OCI-M1 (cell line): ENCODE measurements at regions not wholly inside any gene's neighbourhood (a gene's known extent, or its start where the extent isn't known, plus 50 kb on each side); places are given as distances from the start of the nearest gene placed in this dataset.

Experiments used
- DNase-seq: peaks from one replicate; lab custom pipeline; 2025; lab: John Stamatoyannopoulos, UW

DNA sequence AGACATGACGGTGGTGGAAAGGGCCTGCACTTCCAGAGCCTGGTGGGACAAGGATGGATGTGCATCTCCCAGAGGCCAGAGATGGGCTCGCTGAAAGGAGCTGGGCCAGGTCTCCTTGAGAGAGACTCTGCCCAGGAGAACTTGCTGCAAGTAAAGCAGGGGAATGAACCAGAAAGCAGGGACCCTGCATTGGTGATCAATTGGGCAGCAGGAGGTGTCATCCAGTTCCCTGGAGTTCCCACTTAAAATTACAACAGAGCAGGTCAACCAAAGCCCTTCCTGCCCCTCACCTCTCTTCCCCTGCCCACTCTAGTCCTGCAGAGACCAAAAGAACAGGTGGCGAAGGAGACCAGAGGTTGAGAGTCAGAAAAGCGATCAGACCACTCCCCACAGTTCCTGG, 69.7 kb upstream of the CAB39 start:
- DNase-seq = no peak

GRCh38 chr2:230643576-230644291, 68.9 kb upstream of the CAB39 start:
- DNase-seq = peak; percentile 70

DNA sequence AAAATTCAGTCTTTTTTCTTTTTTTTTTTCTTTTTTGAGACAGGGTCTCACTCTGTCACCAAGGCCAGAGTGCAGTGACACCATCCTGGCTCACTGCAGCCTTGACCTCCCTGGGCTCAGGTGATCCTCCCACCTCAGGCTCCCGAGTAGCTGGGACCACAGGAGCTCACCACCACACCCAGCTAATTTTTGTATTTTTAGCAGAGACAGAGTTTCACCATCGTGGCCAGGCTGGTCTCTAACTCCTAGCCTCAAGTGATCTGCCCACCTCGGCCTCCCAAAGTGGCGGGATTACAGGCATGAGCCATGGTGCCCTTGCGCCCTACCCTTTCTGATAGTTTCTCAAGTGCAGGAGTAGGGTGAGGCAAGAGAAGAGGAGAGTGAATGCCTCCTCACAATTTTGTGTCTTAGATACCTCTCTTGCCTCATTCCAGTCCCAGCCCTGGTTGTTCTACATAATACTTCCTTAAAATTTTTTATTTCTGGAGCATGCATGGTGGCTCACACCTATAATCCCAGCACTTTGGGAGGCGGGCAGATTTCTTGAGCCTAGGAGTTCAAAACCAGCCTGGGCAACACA, 68.2 kb upstream of the CAB39 start:
- no peak for DNase-seq

GRCh38 chr2:230648356-230648755, 64.3 kb upstream of the CAB39 start:
- DNase-seq = no peak

DNA sequence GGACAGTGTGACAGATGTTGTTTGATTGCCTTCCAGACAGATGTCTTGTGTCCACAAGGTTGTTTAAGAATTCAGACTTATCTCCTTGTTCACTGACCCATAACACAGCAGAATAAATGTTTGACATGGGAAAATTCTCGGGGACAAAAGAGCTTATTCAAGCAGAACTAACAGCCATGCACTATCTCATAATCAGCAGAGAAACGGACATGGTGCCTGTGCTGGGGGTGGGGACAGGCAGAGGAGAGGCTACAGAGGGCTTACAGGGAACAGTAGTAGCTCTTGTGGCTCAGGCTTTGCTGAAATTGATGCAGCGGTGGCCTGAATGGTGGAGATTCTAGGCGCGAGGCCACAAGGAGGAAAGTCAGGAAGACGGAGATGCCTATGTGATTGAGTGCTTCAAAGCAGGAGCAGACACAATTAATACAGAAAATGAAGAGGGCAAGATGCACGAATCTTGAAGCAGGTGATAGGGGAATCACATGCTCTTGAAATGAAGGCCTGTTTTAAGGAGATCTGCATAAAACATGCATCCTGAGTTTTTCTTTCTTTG, 62.0 kb upstream of the CAB39 start:
- peak; percentile 84 for DNase-seq

DNA sequence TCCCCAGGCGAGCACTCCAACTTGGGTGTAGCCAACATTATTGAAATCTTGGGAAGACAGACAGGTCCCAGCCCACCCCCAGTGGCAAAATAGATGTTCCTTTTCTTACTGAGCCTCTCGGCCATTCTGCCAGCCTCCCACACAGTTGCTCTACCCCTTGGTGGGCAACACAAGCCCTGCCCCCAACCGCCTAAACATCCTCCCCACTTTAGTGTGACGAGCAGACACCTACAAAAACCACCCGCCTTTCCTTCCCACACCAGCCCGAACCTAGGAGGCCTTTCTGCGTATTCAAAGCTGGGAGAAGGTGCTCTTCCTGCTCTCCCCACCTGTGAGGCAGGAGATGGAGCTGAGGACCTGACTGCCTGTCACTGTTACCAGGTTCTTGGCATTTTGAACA, 58.6 kb upstream of the CAB39 start:
- no peak for DNase-seq

- no peak for DNase-seq
These were observed 55.2 kb upstream of the CAB39 start for GRCh38 chr2:230657462-230657861.

GRCh38 chr2:230657906-230658305, 54.7 kb upstream of the CAB39 start:
- DNase-seq = no peak

DNA sequence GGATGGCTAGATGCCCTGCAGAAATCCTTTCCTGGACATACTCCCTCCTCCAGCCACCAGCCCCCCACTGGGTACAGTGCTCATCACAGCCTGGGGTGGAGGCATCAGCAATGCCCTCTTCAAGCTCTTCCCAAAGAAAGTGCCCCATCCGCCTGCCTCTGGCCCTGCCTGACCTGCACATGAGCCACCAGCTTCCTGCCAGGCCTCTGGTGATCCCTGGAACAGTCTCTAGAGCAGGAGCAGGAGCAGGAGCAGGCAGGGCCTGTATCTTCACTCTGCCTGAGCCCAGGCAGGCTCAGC, 54.1 kb upstream of the CAB39 start:
- DNase-seq = no peak

GRCh38 chr2:230658877-230659652, 53.6 kb upstream of the CAB39 start:
- peak; percentile 99 for DNase-seq

- peak; percentile 80 for DNase-seq
These were observed 52.2 kb upstream of the CAB39 start for GRCh38 chr2:230660294-230661060.

DNA sequence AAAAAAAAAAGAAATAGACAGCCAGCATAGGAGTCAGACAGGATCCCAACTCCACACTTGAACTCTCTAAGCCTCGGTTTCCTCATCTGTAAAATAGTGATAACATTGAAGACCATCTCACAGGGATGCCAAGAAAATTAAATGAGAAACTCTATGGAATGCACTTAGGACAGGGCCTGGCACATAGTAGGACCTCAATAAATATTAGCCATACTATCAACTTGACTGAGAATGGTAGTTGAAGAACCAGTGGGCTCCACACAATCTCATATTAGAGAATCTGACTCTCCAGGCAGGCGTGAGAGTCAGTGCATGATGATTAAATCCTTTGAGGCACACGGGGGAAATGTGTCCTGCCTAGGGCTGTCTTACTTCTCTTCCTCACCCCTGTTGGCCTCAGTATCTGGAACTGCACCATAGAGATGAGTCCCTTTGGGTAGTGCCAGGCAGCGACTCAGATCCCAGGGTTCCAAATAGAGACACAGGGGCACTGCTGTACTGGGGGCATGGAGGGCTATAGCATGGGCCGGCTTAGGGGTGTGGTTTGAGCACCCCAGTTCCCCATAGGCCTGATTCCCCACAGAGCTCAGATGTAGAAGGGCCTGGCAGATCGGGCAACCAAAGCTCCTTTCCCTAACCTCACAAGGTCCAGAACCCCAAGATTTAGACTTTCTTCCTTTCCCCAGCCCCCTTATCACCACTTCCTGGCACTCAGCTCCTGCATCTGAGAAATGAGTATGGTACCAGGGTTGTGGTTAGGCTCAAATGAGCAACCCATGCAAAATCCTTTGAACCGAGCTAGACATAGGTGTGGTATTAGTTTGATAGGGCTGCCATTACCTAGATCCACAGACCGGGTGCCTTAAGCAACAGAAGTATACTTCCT, 51.3 kb upstream of the CAB39 start:
- DNase-seq = peak; percentile 46
